PC-9 (cell line): ENCODE measurements at regions not wholly inside any gene's neighbourhood (a gene's known extent, or its start where the extent isn't known, plus 50 kb on each side); places are given as distances from the start of the nearest gene placed in this dataset.

ENCODE experiments used
- BruUV-seq: library from RNA; stranded (reverse); fragments of 400-500 nt; replicated peaks from 2 replicates; lab custom pipeline; 2021; lab: Mats Ljungman, UMichigan
- CTCF ChIA-PET: fragments of 300-600 bp; sonication (Branson Sonifier 250); formaldehyde crosslinking; loops from one replicate; lab custom pipeline; 2022; ENCODE audit warnings: antibody characterized with exemption; lab: Charles Lee
- POLR2A ChIA-PET: fragments of 300-600 bp; sonication (Branson Sonifier 250); formaldehyde crosslinking; loops from one replicate; lab custom pipeline; 2022; ENCODE audit warnings: antibody characterized with exemption; ENCODE audit not compliant: unreplicated experiment; lab: Charles Lee
- DNase-seq, 2 experiments: peaks; one replicate each; pipeline versions ENCODE4 v3.0.0 to v3.0.0-alpha.2; 2015 to 2022; ENCODE audit warnings: mixed read lengths in 1 of 2
- H2AFZ ChIP-seq: fragments of 200-600 bp; sonication (generic); 2 replicates; pipeline ENCODE4 v1.8.1; 2017; ENCODE audit warnings: antibody characterized with exemption
- H3F3A ChIP-seq: fragments of 200-600 bp; sonication (generic); 2 replicates; pipeline ENCODE4 v1.8.1; 2017; ENCODE audit warnings: antibody characterized with exemption, mild to moderate bottlenecking, low read depth; ENCODE audit not compliant: insufficient read depth
- H3K27ac ChIP-seq: fragments of 200-600 bp; sonication (generic); 2 replicates; pipeline ENCODE4 v1.6.1; 2016; ENCODE audit warnings: mixed run types
- H3K27me3 ChIP-seq: fragments of 200-600 bp; sonication (generic); 2 replicates; pipeline ENCODE4 v1.6.1; 2016; ENCODE audit warnings: low read depth, mixed run types; ENCODE audit not compliant: insufficient read depth
- H3K36me3 ChIP-seq: fragments of 200-600 bp; sonication (generic); 2 replicates; pipeline ENCODE4 v1.6.1; 2016; ENCODE audit warnings: low read depth, mixed run types
- H3K4me1 ChIP-seq: fragments of 200-600 bp; sonication (generic); replicated peaks from 2 replicates; pipeline ENCODE4 v1.6.1; 2016; ENCODE audit warnings: mixed run types; ENCODE audit not compliant: insufficient read depth
- H3K4me2 ChIP-seq: fragments of 200-600 bp; sonication (generic); 2 replicates; pipeline ENCODE4 v1.6.1; 2017; ENCODE audit warnings: mixed run types
- H3K4me3 ChIP-seq: fragments of 200-600 bp; sonication (generic); 2 replicates; pipeline ENCODE4 v1.6.1; 2016; ENCODE audit warnings: mixed run types
- H3K79me2 ChIP-seq: fragments of 200-600 bp; sonication (generic); 2 replicates; pipeline ENCODE4 v1.6.1; 2017; ENCODE audit warnings: low read depth, mixed run types
- H3K9me2 ChIP-seq: fragments of 200-600 bp; sonication (generic); 2 replicates; pipeline ENCODE4 v1.8.1; 2017; ENCODE audit warnings: mild to moderate bottlenecking; ENCODE audit not compliant: insufficient read depth
- H3K9me3 ChIP-seq: fragments of 200-600 bp; sonication (generic); 2 replicates; pipeline ENCODE4 v1.8.1; 2016; ENCODE audit warnings: low read depth; ENCODE audit not compliant: insufficient read depth
- H4K20me1 ChIP-seq: fragments of 200-600 bp; sonication (generic); 2 replicates; pipeline ENCODE4 v1.8.1; 2017; ENCODE audit not compliant: insufficient read depth
- EZH2 ChIP-seq: fragments of 200-600 bp; sonication (generic); IDR thresholded peaks from 2 replicates; pipeline ENCODE4 v1.8.0; 2017; ENCODE audit warnings: antibody characterized with exemption, low read depth
- intact Hi-C: fragments of 100-400 bp; cut with micrococcal nuclease; formaldehyde crosslinking; loops from one replicate; pipeline ENCODE4 v1.10.0; 2022; ENCODE audit not compliant: unreplicated experiment
- TF ChIP-seq, protein P1 (sequence below): fragments of 200-600 bp; sonication (generic); conservative IDR thresholded peaks from 2 replicates; pipeline ENCODE4 v1.6.1; 2017; ENCODE audit warnings: mixed run types, antibody characterized with exemption, mild to moderate bottlenecking, moderate library complexity

DNA sequence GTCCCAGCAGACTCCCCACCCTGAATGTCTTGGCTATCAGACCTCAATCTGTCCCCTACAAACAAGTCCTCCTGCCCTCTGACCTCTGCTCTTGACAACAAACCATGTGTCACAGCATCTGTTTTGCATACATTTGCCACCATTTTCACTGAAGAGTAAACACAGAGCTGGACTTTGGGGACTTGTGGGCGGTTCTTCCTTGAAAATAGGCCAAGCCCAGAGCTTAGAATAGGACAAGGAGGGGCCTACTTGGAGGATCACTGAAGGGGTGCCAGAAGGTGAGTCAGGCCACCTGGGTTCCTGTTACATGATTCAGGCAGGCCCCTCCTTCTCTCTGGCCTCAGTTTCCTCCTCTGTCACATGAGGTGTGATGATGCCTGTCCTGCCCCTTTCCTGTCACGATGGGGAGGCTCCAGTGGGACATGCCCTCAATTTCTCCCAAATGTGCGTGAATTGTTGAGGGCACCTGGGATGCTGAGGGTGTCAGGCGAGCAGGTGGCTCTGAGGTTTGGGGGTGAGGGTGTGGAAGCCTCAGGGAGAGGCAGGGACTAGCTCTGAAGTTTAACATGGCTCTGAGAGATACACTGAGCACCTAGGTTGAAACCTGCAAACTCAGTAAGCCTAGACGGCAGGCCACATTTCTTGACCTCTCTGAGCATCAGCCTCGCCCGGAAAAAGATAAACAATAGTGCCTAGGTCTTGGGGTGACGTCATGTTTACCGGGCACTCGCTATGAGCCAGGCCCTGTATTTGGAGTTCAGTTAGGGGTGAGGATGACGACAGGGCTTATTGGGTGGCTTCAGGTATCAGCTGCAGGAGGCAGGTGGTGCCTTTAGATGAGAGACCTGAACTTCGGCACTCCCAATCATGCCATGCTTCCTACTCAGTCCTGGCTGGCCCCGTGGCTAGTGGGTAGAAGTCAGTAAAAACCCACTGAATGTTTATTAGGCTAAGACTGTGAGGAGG, 107.6 kb upstream of the PITX1 start:
- Histone ChIP-seq H3K9me2 (no peaks in the 10 kb centered on the region), H3F3A (peaks cover 65% of the 10 kb centered on the region), H3K79me2 (no peaks in the 10 kb centered on the region), H3K36me3 (no peaks in the 10 kb centered on the region), H2AFZ (no peak overlapping the region), H3K27ac (peak overlapping the region; percentile 97), H4K20me1 (no peaks in the 10 kb centered on the region), H3K9me3 (no peaks in the 10 kb centered on the region), H3K4me2 (peak overlapping the region; percentile 77), H3K27me3 (no peaks in the 10 kb centered on the region), H3K4me3 (no peak overlapping the region), H3K4me1 (peaks cover 65% of the 10 kb centered on the region)
- peak; percentile 69 to 95 for DNase-seq
- POLR2A ChIA-PET = interaction anchor here (0.7 kb wide), 1 partner anchor 30 kb away, joined by 7 read pairs; no protein-coding TSS in a partner anchor
- BruUV-seq = no TSS peak
- CTCF ChIA-PET = no interaction called here
- TF ChIP-seq, protein P1, sequence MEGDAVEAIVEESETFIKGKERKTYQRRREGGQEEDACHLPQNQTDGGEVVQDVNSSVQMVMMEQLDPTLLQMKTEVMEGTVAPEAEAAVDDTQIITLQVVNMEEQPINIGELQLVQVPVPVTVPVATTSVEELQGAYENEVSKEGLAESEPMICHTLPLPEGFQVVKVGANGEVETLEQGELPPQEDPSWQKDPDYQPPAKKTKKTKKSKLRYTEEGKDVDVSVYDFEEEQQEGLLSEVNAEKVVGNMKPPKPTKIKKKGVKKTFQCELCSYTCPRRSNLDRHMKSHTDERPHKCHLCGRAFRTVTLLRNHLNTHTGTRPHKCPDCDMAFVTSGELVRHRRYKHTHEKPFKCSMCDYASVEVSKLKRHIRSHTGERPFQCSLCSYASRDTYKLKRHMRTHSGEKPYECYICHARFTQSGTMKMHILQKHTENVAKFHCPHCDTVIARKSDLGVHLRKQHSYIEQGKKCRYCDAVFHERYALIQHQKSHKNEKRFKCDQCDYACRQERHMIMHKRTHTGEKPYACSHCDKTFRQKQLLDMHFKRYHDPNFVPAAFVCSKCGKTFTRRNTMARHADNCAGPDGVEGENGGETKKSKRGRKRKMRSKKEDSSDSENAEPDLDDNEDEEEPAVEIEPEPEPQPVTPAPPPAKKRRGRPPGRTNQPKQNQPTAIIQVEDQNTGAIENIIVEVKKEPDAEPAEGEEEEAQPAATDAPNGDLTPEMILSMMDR = no peak
- TF ChIP-seq EZH2 = no peak
- intact Hi-C loops = loop anchor here (2.0 kb wide), 1 partner anchor 15 kb away; no protein-coding TSS in a partner anchor

GRCh38 chr5:135140446-135141204, 106.6 kb upstream of the PITX1 start:
- Histone ChIP-seq H2AFZ (no peak overlapping the region), H3K79me2 (no peaks in the 10 kb centered on the region), H3K9me2 (no peaks in the 10 kb centered on the region), H3F3A (peaks cover 65% of the 10 kb centered on the region), H3K27ac (peak overlapping the region; percentile 97), H3K4me1 (peaks cover 74% of the 10 kb centered on the region), H4K20me1 (no peaks in the 10 kb centered on the region), H3K9me3 (no peaks in the 10 kb centered on the region), H3K36me3 (no peaks in the 10 kb centered on the region), H3K4me2 (peak overlapping the region; percentile 77), H3K27me3 (no peaks in the 10 kb centered on the region), H3K4me3 (peak overlapping the region; percentile 43; the same call in 1 of the 2 replicates)
- ChIA-PET POLR2A (interaction anchor here (0.7 kb wide), 1 partner anchor 29 kb away, joined by 7 read pairs; no protein-coding TSS in a partner anchor), CTCF (no interaction called here)
- intact Hi-C loops = loop anchor here (2.0 kb wide), 1 partner anchor 16 kb away; no protein-coding TSS in a partner anchor
- TF ChIP-seq EZH2 = no peak
- TF ChIP-seq, protein P1 = no peak
- peak; percentile 76 to 99 for DNase-seq
- BruUV-seq = TSS peak; percentile 69
